HCT116 (cell line): ENCODE measurements at regions not wholly inside any gene's neighbourhood (a gene's known extent, or its start where the extent isn't known, plus 50 kb on each side); places are given as distances from the start of the nearest gene placed in this dataset.

ENCODE experiments used
- ATAC-seq: fragments of 200-7000 bp; cut with Tn5 transposase; 2 replicates; pipeline ENCODE4 v1.9.1; 2020; ENCODE audit warnings: mild to moderate bottlenecking, moderate library complexity
- BruUV-seq: library from RNA; stranded (reverse); fragments of 400-500 nt; replicated peaks from 2 replicates; lab custom pipeline; 2021; lab: Mats Ljungman, UMichigan
- CTCF ChIA-PET: fragments of 300-600 bp; sonication (Branson Sonifier 250); formaldehyde crosslinking; loops from one replicate; lab custom pipeline; 2021; ENCODE audit warnings: antibody characterized with exemption; lab: Charles Lee
- POLR2A ChIA-PET: fragments of 300-600, 350-600 bp; sonication (Branson Sonifier 250); formaldehyde crosslinking; loops from one replicate; lab custom pipeline; 2021; ENCODE audit warnings: antibody characterized with exemption; lab: Charles Lee
- RAD21 ChIA-PET, 2 experiments: fragments of 300-600 bp; sonication (Branson Sonifier 250); formaldehyde crosslinking; loops; one replicate each; lab custom pipeline; 2023; ENCODE audit warnings: low total read pairs in 2 of 2; ENCODE audit not compliant: uncharacterized antibody in 2 of 2, unreplicated experiment in 2 of 2, low non-redundant PET in 1 of 2; lab: Charles Lee
- DNase-seq: peaks from one replicate; pipeline ENCODE4 v3.0.0-alpha.2; 2010; ENCODE audit warnings: low read depth, low spot score
- H2AFZ ChIP-seq: fragments of 200-600 bp; shearing (Covaris generic), sonication (generic); 2 replicates; pipeline ENCODE4 v1.6.1; 2017; ENCODE audit warnings: low read depth, mixed run types, mixed read lengths, antibody characterized with exemption, low read length; ENCODE audit not compliant: poor library complexity, severe bottlenecking
- H3K27ac ChIP-seq: 2 replicates; pipeline ENCODE4 v1.5.1; 2012; ENCODE audit warnings: low read depth, low read length
- H3K27me3 ChIP-seq: fragments of 200-600 bp; sonication (generic); 2 replicates; pipeline ENCODE4 v1.6.1; 2016; ENCODE audit warnings: mixed run types, low read length, mixed read lengths; ENCODE audit not compliant: insufficient read depth
- H3K36me3 ChIP-seq, 2 experiments: fragments of 200-500 bp in 1 of 2; fragments of 200-600 bp in 1 of 2; sonication (Bioruptor generic) in 1 of 2; sonication (generic) in 1 of 2; 2 replicates each; pipeline versions ENCODE4 v1.5.1 to v1.6.1; 2014 to 2016; ENCODE audit warnings: low read length in 2 of 2, inconsistent platforms in 1 of 2, mixed read lengths in 1 of 2, mixed run types in 1 of 2; ENCODE audit not compliant: insufficient read depth in 2 of 2, control insufficient read depth in 1 of 2
- H3K4me1 ChIP-seq, 2 experiments: fragments of 200-600 bp in 1 of 2; sonication (generic) in 1 of 2; 2 replicates each; pipeline versions ENCODE4 v1.5.1 to v1.6.1; 2012 to 2017; ENCODE audit warnings: low read length in 2 of 2, inconsistent platforms in 1 of 2, mild to moderate bottlenecking in 1 of 2, mixed read lengths in 1 of 2, mixed run types in 1 of 2, moderate library complexity in 1 of 2; ENCODE audit not compliant: insufficient read depth in 2 of 2, control insufficient read depth in 1 of 2
- H3K4me2 ChIP-seq: fragments of 200-600 bp; sonication (generic); 2 replicates; pipeline ENCODE4 v1.6.1; 2017; ENCODE audit warnings: mixed run types, low read length, mixed read lengths
- H3K4me3 ChIP-seq, 2 experiments: fragments of 200-600 bp in 1 of 2; sonication (generic) in 1 of 2; replicated peaks in 1 of 2; 2 replicates each; pipeline ENCODE4 v1.5.1; 2011 to 2016; ENCODE audit warnings: low read length in 2 of 2, control low read depth in 1 of 2, low read depth in 1 of 2, mild to moderate bottlenecking in 1 of 2, mixed read lengths in 1 of 2, mixed run types in 1 of 2
- H3K79me2 ChIP-seq: fragments of 200-600 bp; sonication (generic); 2 replicates; pipeline ENCODE4 v1.6.1; 2017; ENCODE audit warnings: mild to moderate bottlenecking, mixed run types, low read length, moderate library complexity, mixed read lengths; ENCODE audit not compliant: insufficient read depth
- H3K9ac ChIP-seq: fragments of 200-600 bp; sonication (generic); 2 replicates; pipeline ENCODE4 v1.6.1; 2016; ENCODE audit warnings: low read length, mixed read lengths
- H3K9me2 ChIP-seq: fragments of 200-600 bp; sonication (generic), shearing (Covaris generic); 2 replicates; pipeline ENCODE4 v1.6.1; 2017; ENCODE audit warnings: mixed run types, mild to moderate bottlenecking, moderate library complexity; ENCODE audit not compliant: insufficient read depth
- H3K9me3 ChIP-seq, 2 experiments: fragments of 200-500 bp in 1 of 2; fragments of 200-600 bp in 1 of 2; sonication (Bioruptor generic) in 1 of 2; sonication (generic) in 1 of 2; 2 replicates each; pipeline ENCODE4 v1.6.1; 2014 to 2017; ENCODE audit warnings: low read length in 2 of 2, mixed read lengths in 2 of 2, inconsistent platforms in 1 of 2, low read depth in 1 of 2, mild to moderate bottlenecking in 1 of 2, mixed run types in 1 of 2, moderate library complexity in 1 of 2; ENCODE audit not compliant: control insufficient read depth in 1 of 2, insufficient read depth in 1 of 2
- H4K20me1 ChIP-seq: fragments of 200-600 bp; sonication (generic), shearing (Covaris generic); 2 replicates; pipeline ENCODE4 v1.6.1; 2017; ENCODE audit warnings: mixed run types, mild to moderate bottlenecking, moderate library complexity; ENCODE audit not compliant: insufficient read depth
- CBX3 ChIP-seq: IDR thresholded peaks from 2 replicates; pipeline ENCODE4 v1.6.1; 2012; ENCODE audit warnings: low read depth
- CEBPB ChIP-seq: IDR thresholded peaks from 2 replicates; pipeline ENCODE4 v1.6.1; 2012; ENCODE audit warnings: low read depth
- ELF1 ChIP-seq: IDR thresholded peaks from 2 replicates; pipeline ENCODE4 v1.6.1; 2012; ENCODE audit warnings: low read depth, borderline replicate concordance
- EZH2phosphoT487 ChIP-seq: fragments of 200-600 bp; IDR thresholded peaks from 2 replicates; pipeline ENCODE4 v1.6.1; 2018; ENCODE audit warnings: antibody characterized with exemption, borderline replicate concordance
- FOSL1 ChIP-seq: IDR thresholded peaks from 2 replicates; pipeline ENCODE4 v1.6.1; 2012; ENCODE audit warnings: low read depth
- RAD21 ChIP-seq: IDR thresholded peaks from 2 replicates; pipeline ENCODE4 v1.6.1; 2012; ENCODE audit warnings: low read depth, mild to moderate bottlenecking
- SRF ChIP-seq: IDR thresholded peaks from 2 replicates; pipeline ENCODE4 v1.6.1; 2012; ENCODE audit warnings: low read depth
- TCF7L2 ChIP-seq: IDR thresholded peaks from 2 replicates; pipeline ENCODE4 v1.7.0; 2011; ENCODE audit warnings: borderline replicate concordance, inconsistent platforms; ENCODE audit not compliant: insufficient read depth, insufficient read length; ENCODE audit errors: extremely low read depth
- YY1 ChIP-seq: IDR thresholded peaks from 2 replicates; pipeline ENCODE4 v1.6.1; 2011; ENCODE audit warnings: low read length, low read depth, moderate library complexity, mild to moderate bottlenecking; ENCODE audit not compliant: insufficient replicate concordance; ENCODE audit errors: extremely low read depth
- ZFX ChIP-seq: fragments of 450-650 bp; IDR thresholded peaks from 2 replicates; pipeline ENCODE4 v1.6.1; 2017
- intact Hi-C: fragments of 100-400 bp; cut with micrococcal nuclease; formaldehyde crosslinking; loops from 2 replicates; pipeline ENCODE4 v1.10.0; 2022
- TF ChIP-seq, protein P1 (sequence below): IDR thresholded peaks from 2 replicates; pipeline ENCODE4 v1.6.1; 2011; ENCODE audit warnings: mild to moderate bottlenecking, low read length, moderate library complexity; ENCODE audit not compliant: insufficient replicate concordance; ENCODE audit errors: extremely low read depth
- TF ChIP-seq, protein P2 (sequence below): IDR thresholded peaks from 2 replicates; pipeline ENCODE4 v1.6.1; 2012; ENCODE audit warnings: low read depth

DNA sequence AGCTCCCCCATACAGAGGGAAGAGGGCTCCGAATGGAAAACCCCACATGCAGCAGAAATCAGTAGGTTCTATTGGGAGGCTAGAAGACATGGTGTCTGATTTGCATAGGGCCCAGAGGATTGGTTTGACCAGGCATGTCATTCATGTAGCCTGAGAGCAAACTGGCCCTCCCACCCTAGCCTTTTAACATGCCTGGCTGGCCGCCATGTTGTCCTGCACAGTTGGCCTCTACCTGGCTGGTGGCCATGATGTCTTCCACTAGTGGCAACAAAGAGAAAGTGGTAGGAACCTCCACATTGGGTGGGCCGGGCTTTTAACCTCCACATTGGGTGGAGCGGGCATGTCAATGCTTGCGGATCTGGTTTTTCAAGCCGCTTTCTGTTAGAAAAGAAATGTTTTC lies 312.1 kb downstream of the TAFA4 start:
- peaks cover 0 to 2% of the 10 kb centered on the region in 2 experiments; a peak in 1 of 4 replicates for H3K9me3 ChIP-seq
- no peaks in the 10 kb centered on the region for H3K27me3 ChIP-seq
- H3K27ac ChIP-seq, result no peak overlapping the region
- H3K9me2 ChIP-seq, result no peaks in the 10 kb centered on the region
- no peak overlapping the region for H2AFZ ChIP-seq
- intact Hi-C loops, result no loop called here
- no peak overlapping the region for H3K4me2 ChIP-seq
- no peaks in the 10 kb centered on the region for H4K20me1 ChIP-seq
- ATAC-seq (no peak), DNase-seq (no peak)
- H3K79me2 ChIP-seq, result no peaks in the 10 kb centered on the region
- H3K4me1 ChIP-seq, result no peaks in the 10 kb centered on the region
- POLR2A ChIA-PET, result no interaction called here
- H3K36me3 ChIP-seq, result no peaks in the 10 kb centered on the region
- TF ChIP-seq, protein P1, sequence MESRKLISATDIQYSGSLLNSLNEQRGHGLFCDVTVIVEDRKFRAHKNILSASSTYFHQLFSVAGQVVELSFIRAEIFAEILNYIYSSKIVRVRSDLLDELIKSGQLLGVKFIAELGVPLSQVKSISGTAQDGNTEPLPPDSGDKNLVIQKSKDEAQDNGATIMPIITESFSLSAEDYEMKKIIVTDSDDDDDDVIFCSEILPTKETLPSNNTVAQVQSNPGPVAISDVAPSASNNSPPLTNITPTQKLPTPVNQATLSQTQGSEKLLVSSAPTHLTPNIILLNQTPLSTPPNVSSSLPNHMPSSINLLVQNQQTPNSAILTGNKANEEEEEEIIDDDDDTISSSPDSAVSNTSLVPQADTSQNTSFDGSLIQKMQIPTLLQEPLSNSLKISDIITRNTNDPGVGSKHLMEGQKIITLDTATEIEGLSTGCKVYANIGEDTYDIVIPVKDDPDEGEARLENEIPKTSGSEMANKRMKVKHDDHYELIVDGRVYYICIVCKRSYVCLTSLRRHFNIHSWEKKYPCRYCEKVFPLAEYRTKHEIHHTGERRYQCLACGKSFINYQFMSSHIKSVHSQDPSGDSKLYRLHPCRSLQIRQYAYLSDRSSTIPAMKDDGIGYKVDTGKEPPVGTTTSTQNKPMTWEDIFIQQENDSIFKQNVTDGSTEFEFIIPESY, result no peak
- no peak for TF ChIP-seq CBX3
- TF ChIP-seq SRF, result no peak
- TF ChIP-seq CEBPB, result no peak
- no peak for TF ChIP-seq FOSL1
- TF ChIP-seq ZFX, result no peak
- no peak for TF ChIP-seq YY1
- TF ChIP-seq, protein P2, sequence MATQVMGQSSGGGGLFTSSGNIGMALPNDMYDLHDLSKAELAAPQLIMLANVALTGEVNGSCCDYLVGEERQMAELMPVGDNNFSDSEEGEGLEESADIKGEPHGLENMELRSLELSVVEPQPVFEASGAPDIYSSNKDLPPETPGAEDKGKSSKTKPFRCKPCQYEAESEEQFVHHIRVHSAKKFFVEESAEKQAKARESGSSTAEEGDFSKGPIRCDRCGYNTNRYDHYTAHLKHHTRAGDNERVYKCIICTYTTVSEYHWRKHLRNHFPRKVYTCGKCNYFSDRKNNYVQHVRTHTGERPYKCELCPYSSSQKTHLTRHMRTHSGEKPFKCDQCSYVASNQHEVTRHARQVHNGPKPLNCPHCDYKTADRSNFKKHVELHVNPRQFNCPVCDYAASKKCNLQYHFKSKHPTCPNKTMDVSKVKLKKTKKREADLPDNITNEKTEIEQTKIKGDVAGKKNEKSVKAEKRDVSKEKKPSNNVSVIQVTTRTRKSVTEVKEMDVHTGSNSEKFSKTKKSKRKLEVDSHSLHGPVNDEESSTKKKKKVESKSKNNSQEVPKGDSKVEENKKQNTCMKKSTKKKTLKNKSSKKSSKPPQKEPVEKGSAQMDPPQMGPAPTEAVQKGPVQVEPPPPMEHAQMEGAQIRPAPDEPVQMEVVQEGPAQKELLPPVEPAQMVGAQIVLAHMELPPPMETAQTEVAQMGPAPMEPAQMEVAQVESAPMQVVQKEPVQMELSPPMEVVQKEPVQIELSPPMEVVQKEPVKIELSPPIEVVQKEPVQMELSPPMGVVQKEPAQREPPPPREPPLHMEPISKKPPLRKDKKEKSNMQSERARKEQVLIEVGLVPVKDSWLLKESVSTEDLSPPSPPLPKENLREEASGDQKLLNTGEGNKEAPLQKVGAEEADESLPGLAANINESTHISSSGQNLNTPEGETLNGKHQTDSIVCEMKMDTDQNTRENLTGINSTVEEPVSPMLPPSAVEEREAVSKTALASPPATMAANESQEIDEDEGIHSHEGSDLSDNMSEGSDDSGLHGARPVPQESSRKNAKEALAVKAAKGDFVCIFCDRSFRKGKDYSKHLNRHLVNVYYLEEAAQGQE, result no peak
- TF ChIP-seq RAD21, result no peak
- TF ChIP-seq TCF7L2, result no peak
- no peak for TF ChIP-seq ELF1
- no peak for TF ChIP-seq EZH2phosphoT487
- H3K9ac ChIP-seq, result no peak overlapping the region
- no peak overlapping the region for H3K4me3 ChIP-seq
- BruUV-seq, result no TSS peak
- RAD21 ChIA-PET, result no interaction called here
- CTCF ChIA-PET, result no interaction called here
